ENCODE measurements at regions not wholly inside any gene's neighbourhood (a gene's known extent, or its start where the extent isn't known, plus 50 kb on each side); places are given as distances from the start of the nearest gene placed in this dataset.

- Mint-ChIP-seq H3K36me3 (no peaks in the 10 kb centered on the region), H3K9me3 (peaks cover 5 to 9% of the 10 kb centered on the region in 2 donors), H3K27ac (peak overlapping the region in 1 of 2 donors; percentile 7)
- no peak for ATAC-seq
- no peak for DNase-seq (ENCODE audit: low spot score in 2 of 2)
Observed at GRCh38 chr9:16182784-16183183, 629.9 kb downstream of the CCDC171 start.

- peak overlapping the region in 1 of 2 donors; percentile 7 for H3K27ac Mint-ChIP-seq
- peaks cover 0 to 12% of the 10 kb centered on the region in 2 donors for H3K36me3 Mint-ChIP-seq
- ATAC-seq: peak in 1 of 2 donors; percentile 66
- H3K9me3 Mint-ChIP-seq: peaks cover 16 to 18% of the 10 kb centered on the region in 2 donors
- no peak for DNase-seq (ENCODE audit: low spot score in 2 of 2)
Observed at GRCh38 chr9:16184964-16185646, 632.3 kb downstream of the CCDC171 start.

- Mint-ChIP-seq H3K27ac (no peak overlapping the region), H3K36me3 (peaks cover 0 to 12% of the 10 kb centered on the region in 2 donors), H3K9me3 (peaks cover 9 to 16% of the 10 kb centered on the region in 2 donors)
- ATAC-seq: no peak
- no peak for DNase-seq (ENCODE audit: low spot score in 2 of 2)
Observed at GRCh38 chr9:16191191-16191590, 638.3 kb downstream of the CCDC171 start.

GRCh38 chr9:16191691-16192402 lies 639.0 kb downstream of the CCDC171 start:
- DNase-seq (ENCODE audit: low spot score in 2 of 2) (peak in 1 of 2 donors; percentile 59), ATAC-seq (peak; percentile 87 to 88)
- no peak overlapping the region for H3K27ac Mint-ChIP-seq
- H3K36me3 Mint-ChIP-seq: peaks cover 0 to 12% of the 10 kb centered on the region in 2 donors
- H3K9me3 Mint-ChIP-seq: peaks cover 7 to 17% of the 10 kb centered on the region in 2 donors

- Mint-ChIP-seq H3K36me3 (peaks cover 0 to 12% of the 10 kb centered on the region in 2 donors), H3K9me3 (peaks cover 7 to 17% of the 10 kb centered on the region in 2 donors), H3K27ac (no peak overlapping the region)
- ATAC-seq (no peak), DNase-seq (ENCODE audit: low spot score in 2 of 2) (no peak)
Observed at GRCh38 chr9:16192403-16193017, 639.7 kb downstream of the CCDC171 start.

- DNase-seq (ENCODE audit: low spot score in 2 of 2) (no peak), ATAC-seq (no peak)
- H3K36me3 Mint-ChIP-seq: peaks cover 0 to 12% of the 10 kb centered on the region in 2 donors
- no peak overlapping the region for H3K27ac Mint-ChIP-seq
- peaks cover 7 to 17% of the 10 kb centered on the region in 2 donors for H3K9me3 Mint-ChIP-seq
Observed at GRCh38 chr9:16193066-16193465, 640.2 kb downstream of the CCDC171 start.

- ATAC-seq: no peak
Observed at GRCh38 chr9:16196206-16196605, 643.4 kb downstream of the CCDC171 start.

GRCh38 chr9:16197578-16198370 lies 644.9 kb downstream of the CCDC171 start:
- no peak for ATAC-seq

More at GRCh38 chr9:16196206-16196605, 643.4 kb downstream of the CCDC171 start:
- H3K36me3 Mint-ChIP-seq: no peaks in the 10 kb centered on the region
- H3K9me3 Mint-ChIP-seq: peaks cover 0 to 3% of the 10 kb centered on the region in 2 donors
- no peak for DNase-seq (ENCODE audit: low spot score in 2 of 2)
- no peak overlapping the region for H3K27ac Mint-ChIP-seq

GRCh38 chr9:16198996-16199395 lies 646.2 kb downstream of the CCDC171 start:
- H3K36me3 Mint-ChIP-seq: no peaks in the 10 kb centered on the region
- no peak overlapping the region for H3K27ac Mint-ChIP-seq
- ATAC-seq: no peak
- DNase-seq (ENCODE audit: low spot score in 2 of 2): no peak
- peaks cover 0 to 3% of the 10 kb centered on the region in 2 donors for H3K9me3 Mint-ChIP-seq

More at GRCh38 chr9:16197578-16198370, 644.9 kb downstream of the CCDC171 start:
- Mint-ChIP-seq H3K27ac (no peak overlapping the region), H3K9me3 (peaks cover 0 to 3% of the 10 kb centered on the region in 2 donors), H3K36me3 (no peaks in the 10 kb centered on the region)
- DNase-seq (ENCODE audit: low spot score in 2 of 2): no peak

- DNase-seq (ENCODE audit: low spot score in 2 of 2) (no peak), ATAC-seq (no peak)
- H3K27ac Mint-ChIP-seq: no peak overlapping the region
- H3K9me3 Mint-ChIP-seq: peaks cover 9 to 13% of the 10 kb centered on the region in 2 donors
- H3K36me3 Mint-ChIP-seq: no peaks in the 10 kb centered on the region
Observed at GRCh38 chr9:16202221-16202620, 649.4 kb downstream of the CCDC171 start.

GRCh38 chr9:16202914-16203728 lies 650.3 kb downstream of the CCDC171 start:
- Mint-ChIP-seq H3K9me3 (peaks cover 9 to 13% of the 10 kb centered on the region in 2 donors), H3K36me3 (no peaks in the 10 kb centered on the region), H3K27ac (no peak overlapping the region)
- no peak for ATAC-seq
- DNase-seq (ENCODE audit: low spot score in 2 of 2): no peak

- Mint-ChIP-seq H3K9me3 (peaks cover 9 to 13% of the 10 kb centered on the region in 2 donors), H3K27ac (no peak overlapping the region), H3K36me3 (no peaks in the 10 kb centered on the region)
- no peak for DNase-seq (ENCODE audit: low spot score in 2 of 2)
- ATAC-seq: no peak
Observed at GRCh38 chr9:16203729-16204573, 651.1 kb downstream of the CCDC171 start.

- DNase-seq (ENCODE audit: low spot score in 2 of 2) (no peak), ATAC-seq (no peak)
- no peak overlapping the region for H3K27ac Mint-ChIP-seq
- peaks cover 9 to 13% of the 10 kb centered on the region in 2 donors for H3K9me3 Mint-ChIP-seq
- no peaks in the 10 kb centered on the region for H3K36me3 Mint-ChIP-seq
Observed at GRCh38 chr9:16205455-16205854, 652.6 kb downstream of the CCDC171 start.

GRCh38 chr9:16206518-16206917 lies 653.7 kb downstream of the CCDC171 start:
- DNase-seq (ENCODE audit: low spot score in 2 of 2) (no peak), ATAC-seq (no peak)
- no peak overlapping the region for H3K27ac Mint-ChIP-seq
- no peaks in the 10 kb centered on the region for H3K36me3 Mint-ChIP-seq
- H3K9me3 Mint-ChIP-seq: peaks cover 9 to 13% of the 10 kb centered on the region in 2 donors

GRCh38 chr9:16207161-16207560 lies 654.3 kb downstream of the CCDC171 start:
- Mint-ChIP-seq H3K27ac (peak overlapping the region in 1 of 2 donors; percentile 64), H3K9me3 (peaks cover 9 to 13% of the 10 kb centered on the region in 2 donors), H3K36me3 (no peaks in the 10 kb centered on the region)
- peak in 1 of 2 donors; percentile 5 for DNase-seq (ENCODE audit: low spot score in 2 of 2)
- peak; percentile 56 to 58 for ATAC-seq

Data from activated naive CD4-positive, alpha-beta T cell treated with anti-CD3 and anti-CD28 coated beads, Interleukin-2, amount 50 U/mL, for 72 hours (primary cell).